ENCODE measurements at regions not wholly inside any gene's neighbourhood (a gene's known extent, or its start where the extent isn't known, plus 50 kb on each side); places are given as distances from the start of the nearest gene placed in this dataset.

DNA sequence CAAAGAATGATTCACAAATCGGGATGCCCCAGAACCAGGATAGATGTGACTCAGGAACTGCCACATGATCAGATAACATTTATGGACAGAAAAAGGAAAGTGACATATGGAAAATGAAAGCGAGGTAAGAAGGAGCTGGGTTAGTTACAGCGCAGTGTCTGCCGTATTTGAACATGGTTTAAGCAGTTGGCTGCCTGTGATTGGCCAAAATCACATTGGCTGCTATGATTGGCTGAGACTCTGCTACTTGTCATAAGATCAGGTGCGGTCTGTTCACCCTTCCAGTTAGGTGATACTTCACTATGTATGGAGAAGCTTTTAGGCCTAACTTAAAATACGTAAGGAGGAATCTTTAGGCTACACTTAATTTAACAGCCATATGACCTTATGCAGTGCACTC lies 322.7 kb upstream of the HAND2 start:
- Histone ChIP-seq H3T11ph (ENCODE audit: low read length) (no peak overlapping the region), H3K4ac (ENCODE audit: low read depth, low read length) (no peak overlapping the region), H4K20me1 (ENCODE audit: control insufficient read depth, insufficient read depth, insufficient read length) (no peaks in the 10 kb centered on the region), H3K56ac (ENCODE audit: insufficient read length, low read depth, low read length) (no peak overlapping the region), H4K5ac (ENCODE audit: insufficient read length, low read depth, low read length) (no peak overlapping the region), H3K27me3 (ENCODE audit: insufficient read depth, low read length) (no peaks in the 10 kb centered on the region), H3K4me2 (ENCODE audit: insufficient read depth, insufficient read length, low read length) (no peak overlapping the region), H3K9ac (ENCODE audit: extremely low read depth, insufficient read length, low read length) (no peak overlapping the region), H2BK12ac (ENCODE audit: insufficient read length, low read depth, low read length) (no peak overlapping the region), H3K23ac (ENCODE audit: insufficient read length, low read depth, low read length) (no peak overlapping the region), H2BK15ac (ENCODE audit: low read depth, low read length) (no peak overlapping the region), H2BK20ac (ENCODE audit: low read depth, low read length, poor library complexity, severe bottlenecking) (no peak overlapping the region), H3K79me2 (ENCODE audit: insufficient read depth, low read length) (no peaks in the 10 kb centered on the region), H3K27ac (ENCODE audit: insufficient read length, low read depth, low read length) (no peak overlapping the region), H3K23me2 (ENCODE audit: insufficient read length, low read depth, low read length, poor library complexity, severe bottlenecking) (no peaks in the 10 kb centered on the region), H4K8ac (replicated peaks; ENCODE audit: insufficient read length, low read depth, low read length) (no peak overlapping the region), H3K14ac (ENCODE audit: insufficient read depth, low read length) (no peak overlapping the region), H2AFZ (ENCODE audit: low read length) (no peak overlapping the region), H4K91ac (ENCODE audit: insufficient read length, low read depth, low read length) (no peak overlapping the region), H2BK5ac (ENCODE audit: insufficient read length, low read length) (no peak overlapping the region), H3K4me1 (ENCODE audit: insufficient read depth, low read length) (no peaks in the 10 kb centered on the region), H2BK120ac (ENCODE audit: low read depth, low read length, poor library complexity, severe bottlenecking) (no peak overlapping the region), H3K18ac (ENCODE audit: insufficient read length, low read depth, low read length) (no peak overlapping the region), H2AK5ac (ENCODE audit: insufficient read length, low read length) (no peak overlapping the region), H3K9me3 (ENCODE audit: control insufficient read depth, low read depth, low read length) (no peaks in the 10 kb centered on the region), H3K79me1 (ENCODE audit: insufficient read depth, low read depth, low read length, poor library complexity, severe bottlenecking) (no peaks in the 10 kb centered on the region)
- no peak overlapping the region for H3K27ac Mint-ChIP-seq
- H3K4me3 Mint-ChIP-seq, result no peak overlapping the region
- no peaks in the 10 kb centered on the region for H3K36me3 Mint-ChIP-seq (ENCODE audit: insufficient read depth in 1 of 3, low read depth in 3 of 3)
- H3K9me3 Mint-ChIP-seq, result no peaks in the 10 kb centered on the region
- no CpG with 5 or more reads among the region's 6 CpGs for whole genome bisulfite sequencing (ENCODE audit: extremely low coverage, insufficient read length, low lambda C conversion rate)
- H3K4me1 Mint-ChIP-seq, result no peaks in the 10 kb centered on the region
- TF ChIP-seq, protein P1, sequence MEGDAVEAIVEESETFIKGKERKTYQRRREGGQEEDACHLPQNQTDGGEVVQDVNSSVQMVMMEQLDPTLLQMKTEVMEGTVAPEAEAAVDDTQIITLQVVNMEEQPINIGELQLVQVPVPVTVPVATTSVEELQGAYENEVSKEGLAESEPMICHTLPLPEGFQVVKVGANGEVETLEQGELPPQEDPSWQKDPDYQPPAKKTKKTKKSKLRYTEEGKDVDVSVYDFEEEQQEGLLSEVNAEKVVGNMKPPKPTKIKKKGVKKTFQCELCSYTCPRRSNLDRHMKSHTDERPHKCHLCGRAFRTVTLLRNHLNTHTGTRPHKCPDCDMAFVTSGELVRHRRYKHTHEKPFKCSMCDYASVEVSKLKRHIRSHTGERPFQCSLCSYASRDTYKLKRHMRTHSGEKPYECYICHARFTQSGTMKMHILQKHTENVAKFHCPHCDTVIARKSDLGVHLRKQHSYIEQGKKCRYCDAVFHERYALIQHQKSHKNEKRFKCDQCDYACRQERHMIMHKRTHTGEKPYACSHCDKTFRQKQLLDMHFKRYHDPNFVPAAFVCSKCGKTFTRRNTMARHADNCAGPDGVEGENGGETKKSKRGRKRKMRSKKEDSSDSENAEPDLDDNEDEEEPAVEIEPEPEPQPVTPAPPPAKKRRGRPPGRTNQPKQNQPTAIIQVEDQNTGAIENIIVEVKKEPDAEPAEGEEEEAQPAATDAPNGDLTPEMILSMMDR (conservative IDR thresholded peaks at IDR 0.05), result no peak
- no peak for DNase-seq
- no peaks in the 10 kb centered on the region; the same call in 1 of the 2 replicates for H3K27me3 Mint-ChIP-seq (ENCODE audit: low read depth)
